ENCODE measurements at regions not wholly inside any gene's neighbourhood (a gene's known extent, or its start where the extent isn't known, plus 50 kb on each side); places are given as distances from the start of the nearest gene placed in this dataset.
"Not testable (repeated sequence)": the region's sequence is repeated elsewhere in the genome, so short reads cannot be mapped to it uniquely, and the experiment has no call there.

GRCh38 chr5:17064241-17064640, 128.2 kb upstream of the MYO10 start:
- no peaks in the 10 kb centered on the region for H3K36me3 ChIP-seq (replicated peaks; ENCODE audit: insufficient read depth, low read length)
- no peak overlapping the region for H3K4me3 ChIP-seq (ENCODE audit: low read length)
- H3F3A ChIP-seq (ENCODE audit: insufficient read depth, low read length) = no peaks in the 10 kb centered on the region
- no peaks in the 10 kb centered on the region for H3K27me3 ChIP-seq (replicated peaks; ENCODE audit: insufficient read depth, low read length)
- H3K79me2 ChIP-seq (ENCODE audit: low read length) = no peaks in the 10 kb centered on the region
- H3K9ac ChIP-seq (ENCODE audit: low read length) = no peak overlapping the region
- no peak overlapping the region for H3K4me2 ChIP-seq (ENCODE audit: low read depth, low read length)
- no peaks in the 10 kb centered on the region for H3K4me1 ChIP-seq (ENCODE audit: low read length)
- no peaks in the 10 kb centered on the region for H3K9me2 ChIP-seq (replicated peaks; ENCODE audit: insufficient read depth, low read length)
- TF ChIP-seq EZH2 (optimal IDR thresholded peaks at IDR 0.05; ENCODE audit: low read depth, low read length) (no peak), CTCF (IDR thresholded peaks at IDR 0.05; ENCODE audit: low read length) (no peak), EZH2phosphoT487 (IDR thresholded peaks at IDR 0.05; ENCODE audit: low read length) (no peak)
- no peaks in the 10 kb centered on the region for H4K20me1 ChIP-seq (ENCODE audit: insufficient read depth, low read length)
- no peaks in the 10 kb centered on the region for H3K9me3 ChIP-seq (replicated peaks; ENCODE audit: insufficient read depth, low read length)
- no peak overlapping the region for H2AFZ ChIP-seq (ENCODE audit: low read length)
- no peak overlapping the region for H3K27ac ChIP-seq (ENCODE audit: low read length)
- DNase-seq = no peak

GRCh38 chr5:17065458-17065857, 129.4 kb upstream of the MYO10 start:
- Histone ChIP-seq H3F3A (ENCODE audit: insufficient read depth, low read length) (no peaks in the 10 kb centered on the region), H3K4me3 (ENCODE audit: low read length) (no peak overlapping the region), H2AFZ (ENCODE audit: low read length) (no peak overlapping the region), H3K4me1 (ENCODE audit: low read length) (no peaks in the 10 kb centered on the region), H3K36me3 (replicated peaks; ENCODE audit: insufficient read depth, low read length) (no peaks in the 10 kb centered on the region), H3K27ac (ENCODE audit: low read length) (no peak overlapping the region), H3K4me2 (ENCODE audit: low read depth, low read length) (no peak overlapping the region), H3K27me3 (replicated peaks; ENCODE audit: insufficient read depth, low read length) (no peaks in the 10 kb centered on the region), H3K9me2 (replicated peaks; ENCODE audit: insufficient read depth, low read length) (no peaks in the 10 kb centered on the region), H3K79me2 (ENCODE audit: low read length) (no peaks in the 10 kb centered on the region), H3K9ac (ENCODE audit: low read length) (no peak overlapping the region), H3K9me3 (replicated peaks; ENCODE audit: insufficient read depth, low read length) (no peaks in the 10 kb centered on the region), H4K20me1 (ENCODE audit: insufficient read depth, low read length) (no peaks in the 10 kb centered on the region)
- no peak for DNase-seq
- no peak for TF ChIP-seq EZH2 (optimal IDR thresholded peaks at IDR 0.05; ENCODE audit: low read depth, low read length)
- TF ChIP-seq EZH2phosphoT487 (IDR thresholded peaks at IDR 0.05; ENCODE audit: low read length) = no peak
- TF ChIP-seq CTCF (IDR thresholded peaks at IDR 0.05; ENCODE audit: low read length) = no peak

GRCh38 chr5:17066026-17066425, 129.9 kb upstream of the MYO10 start:
- H3K4me2 ChIP-seq (ENCODE audit: low read depth, low read length); H3K27me3 ChIP-seq (replicated peaks; ENCODE audit: insufficient read depth, low read length); H3F3A ChIP-seq (ENCODE audit: insufficient read depth, low read length); H2AFZ ChIP-seq (ENCODE audit: low read length); H3K79me2 ChIP-seq (ENCODE audit: low read length); H3K36me3 ChIP-seq (replicated peaks; ENCODE audit: insufficient read depth, low read length); H3K27ac ChIP-seq (ENCODE audit: low read length); DNase-seq; H3K4me3 ChIP-seq (ENCODE audit: low read length); H4K20me1 ChIP-seq (ENCODE audit: insufficient read depth, low read length); H3K9me2 ChIP-seq (replicated peaks; ENCODE audit: insufficient read depth, low read length); H3K9me3 ChIP-seq (replicated peaks; ENCODE audit: insufficient read depth, low read length); H3K9ac ChIP-seq (ENCODE audit: low read length); H3K4me1 ChIP-seq (ENCODE audit: low read length): not testable (repeated sequence)

GRCh38 chr5:17067657-17068392, 131.7 kb upstream of the MYO10 start:
- Histone ChIP-seq H3K27ac (ENCODE audit: low read length) (no peak overlapping the region), H3K36me3 (replicated peaks; ENCODE audit: insufficient read depth, low read length) (no peaks in the 10 kb centered on the region), H3K27me3 (replicated peaks; ENCODE audit: insufficient read depth, low read length) (no peaks in the 10 kb centered on the region), H3K4me2 (ENCODE audit: low read depth, low read length) (no peak overlapping the region), H2AFZ (ENCODE audit: low read length) (no peak overlapping the region), H3K9me2 (replicated peaks; ENCODE audit: insufficient read depth, low read length) (no peaks in the 10 kb centered on the region), H3K4me3 (ENCODE audit: low read length) (no peak overlapping the region), H3K9me3 (replicated peaks; ENCODE audit: insufficient read depth, low read length) (no peaks in the 10 kb centered on the region), H3K9ac (ENCODE audit: low read length) (no peak overlapping the region), H3K79me2 (ENCODE audit: low read length) (no peaks in the 10 kb centered on the region), H4K20me1 (ENCODE audit: insufficient read depth, low read length) (no peaks in the 10 kb centered on the region), H3K4me1 (ENCODE audit: low read length) (no peaks in the 10 kb centered on the region), H3F3A (ENCODE audit: insufficient read depth, low read length) (no peaks in the 10 kb centered on the region)
- DNase-seq = no peak
- no peak for TF ChIP-seq CTCF (IDR thresholded peaks at IDR 0.05; ENCODE audit: low read length)
- TF ChIP-seq EZH2phosphoT487 (IDR thresholded peaks at IDR 0.05; ENCODE audit: low read length) = no peak
- no peak for TF ChIP-seq EZH2 (optimal IDR thresholded peaks at IDR 0.05; ENCODE audit: low read depth, low read length)
